ENCODE measurements at regions not wholly inside any gene's neighbourhood (a gene's known extent, or its start where the extent isn't known, plus 50 kb on each side); places are given as distances from the start of the nearest gene placed in this dataset.

DNA sequence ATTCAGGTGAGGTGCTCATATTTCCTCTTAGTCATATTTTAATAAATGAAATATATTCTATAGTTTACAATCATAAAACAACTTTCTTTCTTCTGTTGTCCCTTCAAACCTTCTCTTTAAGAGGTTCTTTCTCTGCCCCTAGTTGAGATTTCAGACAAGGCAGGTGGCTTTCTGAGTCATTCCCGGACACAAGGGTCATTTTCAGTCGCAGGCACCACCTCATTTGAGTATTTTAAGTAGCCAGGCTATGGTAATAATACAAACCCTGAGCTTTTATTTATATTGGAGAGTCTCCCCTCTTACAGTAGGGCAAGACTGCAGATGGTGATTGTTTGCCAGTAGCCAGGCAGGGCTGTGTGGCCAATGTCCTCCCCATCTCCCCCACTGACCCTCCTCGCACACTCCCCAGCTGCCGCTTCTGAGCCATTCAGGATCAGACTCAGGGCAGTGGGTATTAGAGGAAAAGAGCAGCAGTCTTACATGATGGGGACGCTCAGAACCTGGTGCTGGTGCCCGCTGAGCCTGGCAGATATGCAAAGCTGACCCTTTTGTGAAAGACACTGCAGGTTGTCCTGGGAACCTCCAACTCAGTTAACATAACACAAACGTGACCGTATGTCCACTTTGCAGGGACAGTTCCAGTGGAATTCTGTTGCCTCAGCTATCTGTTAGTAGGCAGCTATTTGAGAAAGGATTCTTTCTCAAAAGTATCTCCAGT lies 101.1 kb upstream of the BCL2L14 start:
- Mint-ChIP-seq H3K4me1 (ENCODE audit: low read depth, unreplicated experiment) (no peaks in the 10 kb centered on the region), H3K9me3 (ENCODE audit: low read depth, unreplicated experiment) (no peaks in the 10 kb centered on the region), H3K36me3 (ENCODE audit: insufficient read depth, unreplicated experiment) (no peaks in the 10 kb centered on the region), H3K4me3 (ENCODE audit: low read depth, unreplicated experiment) (no peak overlapping the region), H3K27me3 (ENCODE audit: unreplicated experiment) (no peaks in the 10 kb centered on the region), H3K27ac (ENCODE audit: unreplicated experiment) (no peak overlapping the region)
- BruUV-seq (replicated peaks) = no TSS peak
- TF ChIP-seq CTCF (IDR thresholded peaks at IDR 0.05; ENCODE audit: unreplicated experiment) = no peak
- intact Hi-C loops (cut with micrococcal nuclease; ENCODE audit: unreplicated experiment) = no loop called here
- CTCF ChIA-PET = no interaction called here
- no peak for DNase-seq

DNA sequence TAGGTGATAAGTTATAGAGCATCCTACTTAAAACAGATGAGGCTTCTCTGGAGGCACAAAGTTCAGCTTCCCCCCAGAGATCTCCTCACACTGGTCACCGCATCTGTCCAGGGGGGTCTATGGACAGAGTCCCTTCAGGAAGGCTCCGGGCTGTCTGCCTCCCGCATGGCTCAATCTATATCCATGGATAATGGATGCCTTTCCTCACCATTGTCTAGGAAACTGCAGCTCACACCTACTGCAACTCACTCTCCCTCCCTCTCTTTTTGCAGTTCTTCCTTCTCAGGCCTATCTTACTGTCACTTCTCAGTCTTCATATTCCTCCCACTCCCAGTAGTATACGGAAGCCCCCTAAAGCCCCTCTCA lies 100.6 kb upstream of the BCL2L14 start:
- no peaks in the 10 kb centered on the region for H3K4me1 Mint-ChIP-seq (ENCODE audit: low read depth, unreplicated experiment)
- no peaks in the 10 kb centered on the region for H3K27me3 Mint-ChIP-seq (ENCODE audit: unreplicated experiment)
- CTCF ChIA-PET = no interaction called here
- intact Hi-C loops (cut with micrococcal nuclease; ENCODE audit: unreplicated experiment) = no loop called here
- H3K4me3 Mint-ChIP-seq (ENCODE audit: low read depth, unreplicated experiment) = no peak overlapping the region
- H3K36me3 Mint-ChIP-seq (ENCODE audit: insufficient read depth, unreplicated experiment) = no peaks in the 10 kb centered on the region
- no peak for TF ChIP-seq CTCF (IDR thresholded peaks at IDR 0.05; ENCODE audit: unreplicated experiment)
- no peaks in the 10 kb centered on the region for H3K9me3 Mint-ChIP-seq (ENCODE audit: low read depth, unreplicated experiment)
- no peak for DNase-seq
- H3K27ac Mint-ChIP-seq (ENCODE audit: unreplicated experiment) = no peak overlapping the region
- BruUV-seq (replicated peaks) = no TSS peak

GRCh38 chr12:11973396-11973795 lies 97.3 kb upstream of the BCL2L14 start:
- no peak for TF ChIP-seq CTCF (IDR thresholded peaks at IDR 0.05; ENCODE audit: unreplicated experiment)
- Mint-ChIP-seq H3K9me3 (ENCODE audit: low read depth, unreplicated experiment) (no peaks in the 10 kb centered on the region), H3K4me3 (ENCODE audit: low read depth, unreplicated experiment) (no peak overlapping the region), H3K36me3 (ENCODE audit: insufficient read depth, unreplicated experiment) (no peaks in the 10 kb centered on the region), H3K27me3 (ENCODE audit: unreplicated experiment) (no peaks in the 10 kb centered on the region), H3K27ac (ENCODE audit: unreplicated experiment) (no peak overlapping the region), H3K4me1 (ENCODE audit: low read depth, unreplicated experiment) (no peaks in the 10 kb centered on the region)
- intact Hi-C loops (cut with micrococcal nuclease; ENCODE audit: unreplicated experiment) = no loop called here
- CTCF ChIA-PET = interaction anchor here (0.5 to 1.3 kb wide), 2 partner anchors 12 to 886 kb away, joined by 4 read pairs; no protein-coding TSS in a partner anchor
- no peak for DNase-seq
- BruUV-seq (replicated peaks) = no TSS peak

GRCh38 chr12:11976005-11976404 lies 94.7 kb upstream of the BCL2L14 start:
- intact Hi-C loops (cut with micrococcal nuclease; ENCODE audit: unreplicated experiment) = no loop called here

More at GRCh38 chr12:11976005-11976404, 94.7 kb upstream of the BCL2L14 start:
- TF ChIP-seq CTCF (IDR thresholded peaks at IDR 0.05; ENCODE audit: unreplicated experiment) = no peak
- Mint-ChIP-seq H3K9me3 (ENCODE audit: low read depth, unreplicated experiment) (no peaks in the 10 kb centered on the region), H3K36me3 (ENCODE audit: insufficient read depth, unreplicated experiment) (no peaks in the 10 kb centered on the region), H3K4me3 (ENCODE audit: low read depth, unreplicated experiment) (no peak overlapping the region), H3K27me3 (ENCODE audit: unreplicated experiment) (no peaks in the 10 kb centered on the region), H3K4me1 (ENCODE audit: low read depth, unreplicated experiment) (peaks cover 9% of the 10 kb centered on the region), H3K27ac (ENCODE audit: unreplicated experiment) (no peak overlapping the region)
- no peak for DNase-seq
- BruUV-seq (replicated peaks) = no TSS peak
- CTCF ChIA-PET = no interaction called here
